Thoracic aorta (tissue), 2 donors: ENCODE measurements at regions not wholly inside any gene's neighbourhood (a gene's known extent, or its start where the extent isn't known, plus 50 kb on each side); places are given as distances from the start of the nearest gene placed in this dataset.

Experiments used
- ATAC-seq: fragments of 150-250 bp; one replicate; pipeline ENCODE4 v1.8.0; 2017; ENCODE audit warnings: low read depth; ENCODE audit not compliant: insufficient number of reproducible peaks, low FRiP score
- DNase-seq: peaks from one replicate; pipeline ENCODE4 v3.0.0-alpha.2; 2020; ENCODE audit warnings: low spot score
- H3K27ac ChIP-seq, 2 donors: fragments of 200-600 bp; sonication (generic); 1 replicate in 1 of 2; 2 replicates in 1 of 2; pipeline ENCODE4 v1.5.1; 2016; ENCODE audit warnings: mild to moderate bottlenecking in 2 of 2, moderate library complexity in 2 of 2
- H3K27me3 ChIP-seq: fragments of 200-600 bp; sonication (generic); replicated peaks from 2 replicates; pipeline ENCODE4 v1.6.0; 2016; ENCODE audit warnings: mild to moderate bottlenecking; ENCODE audit not compliant: insufficient read depth
- H3K36me3 ChIP-seq: fragments of 200-600 bp; sonication (generic); one replicate; pipeline ENCODE4 v1.5.1; 2016
- H3K4me1 ChIP-seq, 2 donors: fragments of 200-600 bp; sonication (generic); 1 replicate in 1 of 2; 2 replicates in 1 of 2; pipeline versions ENCODE4 v1.5.1 to v1.6.0; 2016; ENCODE audit warnings: low read depth in 2 of 2, mild to moderate bottlenecking in 1 of 2; ENCODE audit not compliant: control insufficient read depth in 1 of 2
- H3K4me3 ChIP-seq: fragments of 200-600 bp; sonication (generic); 2 replicates; pipeline ENCODE4 v1.5.1; 2016; ENCODE audit warnings: mild to moderate bottlenecking
- H3K9me3 ChIP-seq: fragments of 200-600 bp; sonication (generic); 2 replicates; pipeline ENCODE4 v1.5.1; 2016
- CTCF ChIP-seq: fragments of 200-600 bp; sonication (generic); IDR thresholded peaks from one replicate; pipeline ENCODE4 v1.5.1; 2019; ENCODE audit warnings: antibody characterized with exemption

GRCh38 chr1:29959356-29959755 is 723.0 kb downstream of the PTPRU start:
- no peak for ATAC-seq
- no peaks in the 10 kb centered on the region for H3K27me3 ChIP-seq
- H3K9me3 ChIP-seq = no peaks in the 10 kb centered on the region
- H3K4me1 ChIP-seq = no peaks in the 10 kb centered on the region
- no peak overlapping the region for H3K4me3 ChIP-seq
- DNase-seq = no peak
- TF ChIP-seq CTCF = no peak
- H3K36me3 ChIP-seq = no peaks in the 10 kb centered on the region
- H3K27ac ChIP-seq = no peak overlapping the region

GRCh38 chr1:29958271-29958670 is 721.9 kb downstream of the PTPRU start:
- no peak overlapping the region for H3K27ac ChIP-seq
- no peak for DNase-seq
- no peak for ATAC-seq
- H3K4me3 ChIP-seq = no peak overlapping the region
- H3K36me3 ChIP-seq = no peaks in the 10 kb centered on the region
- no peaks in the 10 kb centered on the region for H3K27me3 ChIP-seq
- H3K9me3 ChIP-seq = no peaks in the 10 kb centered on the region
- no peak for TF ChIP-seq CTCF
- no peaks in the 10 kb centered on the region for H3K4me1 ChIP-seq

DNA sequence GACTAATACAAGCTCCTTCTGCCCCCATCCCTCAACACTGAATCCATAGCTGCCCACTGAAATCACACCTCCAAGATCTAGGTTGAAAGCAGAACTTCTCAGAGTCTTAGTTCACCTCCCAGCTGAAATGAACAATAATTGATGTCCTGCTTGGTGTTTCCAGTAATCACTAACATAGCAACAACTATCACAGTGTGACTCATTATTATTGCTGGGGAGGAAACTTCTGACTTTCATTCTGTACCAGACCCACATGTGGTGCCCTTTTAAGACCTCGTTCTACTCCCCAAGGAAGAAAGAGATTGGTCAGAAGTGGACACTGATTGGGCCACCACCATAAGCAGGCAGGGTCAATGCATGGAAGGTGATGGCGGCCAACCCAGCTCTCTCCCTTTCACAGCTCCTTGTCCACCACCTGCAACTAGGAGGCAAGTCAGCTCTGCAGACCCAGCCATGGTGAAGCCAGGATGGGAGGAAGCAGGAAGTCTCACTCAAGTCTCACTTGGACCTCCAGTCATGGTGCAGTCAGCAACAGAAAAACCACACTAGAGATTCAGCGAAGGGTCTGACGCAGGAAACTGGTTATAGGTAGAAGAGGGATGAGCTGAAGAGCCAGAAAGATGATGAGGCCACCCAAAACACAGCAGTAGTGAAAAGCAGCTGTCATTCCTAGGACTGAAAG is 720.2 kb downstream of the PTPRU start:
- ATAC-seq (no peak), DNase-seq (no peak)
- Histone ChIP-seq H3K36me3 (no peaks in the 10 kb centered on the region), H3K27me3 (no peaks in the 10 kb centered on the region), H3K27ac (no peak overlapping the region), H3K4me3 (no peak overlapping the region), H3K9me3 (no peaks in the 10 kb centered on the region), H3K4me1 (no peaks in the 10 kb centered on the region)
- no peak for TF ChIP-seq CTCF

- Histone ChIP-seq H3K4me1 (no peaks in the 10 kb centered on the region), H3K4me3 (no peak overlapping the region), H3K27ac (no peak overlapping the region), H3K36me3 (no peaks in the 10 kb centered on the region), H3K9me3 (no peaks in the 10 kb centered on the region), H3K27me3 (no peaks in the 10 kb centered on the region)
- DNase-seq (no peak), ATAC-seq (no peak)
- no peak for TF ChIP-seq CTCF
Observed at GRCh38 chr1:29954591-29954990, 718.3 kb downstream of the PTPRU start.

GRCh38 chr1:29953961-29954360 is 717.6 kb downstream of the PTPRU start:
- no peaks in the 10 kb centered on the region for H3K27me3 ChIP-seq
- no peak for DNase-seq

More at GRCh38 chr1:29953961-29954360, 717.6 kb downstream of the PTPRU start:
- H3K4me3 ChIP-seq = no peak overlapping the region
- H3K27ac ChIP-seq = no peak overlapping the region
- no peak for TF ChIP-seq CTCF
- no peaks in the 10 kb centered on the region for H3K36me3 ChIP-seq
- no peak for ATAC-seq
- H3K4me1 ChIP-seq = no peaks in the 10 kb centered on the region
- no peaks in the 10 kb centered on the region for H3K9me3 ChIP-seq
